ENCODE measurements at regions not wholly inside any gene's neighbourhood (a gene's known extent, or its start where the extent isn't known, plus 50 kb on each side); places are given as distances from the start of the nearest gene placed in this dataset.
"Not testable (repeated sequence)": the region's sequence is repeated elsewhere in the genome, so short reads cannot be mapped to it uniquely, and the experiment has no call there.

DNA sequence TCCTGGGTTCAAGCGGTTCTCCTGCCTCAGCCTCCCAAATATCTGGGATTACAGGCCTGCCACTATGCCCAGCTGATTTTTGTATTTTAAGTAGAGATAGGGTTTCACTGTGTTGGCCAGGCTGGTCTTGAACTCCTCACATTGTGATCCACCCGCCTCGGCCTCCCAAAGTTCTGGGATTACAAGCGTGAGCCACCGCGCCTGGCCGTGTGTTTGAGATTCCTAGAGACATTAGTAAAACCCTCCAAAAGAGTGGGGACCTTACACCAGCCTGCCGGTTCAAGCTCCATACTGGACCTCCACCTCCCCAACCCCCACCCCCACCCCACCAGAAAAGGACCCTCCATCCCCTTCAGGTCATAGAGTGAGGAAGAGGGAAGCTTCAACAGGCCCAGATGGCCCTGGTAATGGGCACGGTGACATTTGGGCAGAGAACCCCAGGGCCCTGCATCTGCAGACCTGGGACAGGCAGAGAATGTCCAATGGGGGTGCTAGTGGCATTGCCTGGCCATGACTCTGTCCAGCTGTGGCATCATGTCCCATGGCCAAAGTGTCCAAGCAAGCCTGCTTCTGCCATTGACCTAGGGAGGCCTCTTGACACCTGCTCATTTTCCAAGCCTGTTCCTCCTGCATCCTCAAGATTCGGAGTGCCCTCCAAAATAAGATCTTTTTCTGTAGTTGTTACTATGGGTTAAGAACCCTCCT is 108.9 kb upstream of the KLF13 start:
- no peaks in the 10 kb centered on the region for H3K27me3 ChIP-seq (ENCODE audit: control insufficient read depth, insufficient read depth, low read length)
- no peaks in the 10 kb centered on the region for H3K36me3 ChIP-seq (ENCODE audit: control insufficient read depth, insufficient read depth, low read length)
- H3K9me3 ChIP-seq (ENCODE audit: control insufficient read depth, low read depth, low read length), result no peaks in the 10 kb centered on the region
- 100% methylated on average over 1 of the region's 10 CpGs for WGBS (ENCODE audit: insufficient coverage, low lambda C conversion rate)
- DNase-seq, result no peak
- H3K27ac ChIP-seq (ENCODE audit: low read length), result no peak overlapping the region
- H3K4me1 ChIP-seq (ENCODE audit: control insufficient read depth, insufficient read depth, low read length), result peaks cover 31% of the 10 kb centered on the region
- no peak overlapping the region for H3K4me3 ChIP-seq (ENCODE audit: low read length)

DNA sequence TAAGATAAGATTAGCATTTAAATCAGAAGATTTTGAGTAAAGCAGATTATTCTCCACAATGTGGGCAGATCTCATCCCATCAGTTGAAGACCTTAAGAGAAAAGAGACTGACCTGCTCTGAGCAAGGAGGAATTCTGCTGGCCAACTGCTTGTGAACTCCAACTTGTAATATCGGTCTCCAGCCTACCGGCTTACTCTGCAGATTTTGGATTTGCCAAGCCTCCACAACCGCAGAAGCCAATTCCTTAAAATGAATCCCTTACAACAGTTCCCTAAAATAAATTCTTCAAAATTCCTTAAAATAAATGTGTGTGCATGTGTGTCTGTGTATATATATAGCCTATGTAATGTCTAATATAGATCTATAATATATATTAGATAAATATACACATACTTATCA is 107.4 kb upstream of the KLF13 start:
- H3K4me1 ChIP-seq (ENCODE audit: control insufficient read depth, insufficient read depth, low read length), result peaks cover 34% of the 10 kb centered on the region
- DNase-seq, result no peak

DNA sequence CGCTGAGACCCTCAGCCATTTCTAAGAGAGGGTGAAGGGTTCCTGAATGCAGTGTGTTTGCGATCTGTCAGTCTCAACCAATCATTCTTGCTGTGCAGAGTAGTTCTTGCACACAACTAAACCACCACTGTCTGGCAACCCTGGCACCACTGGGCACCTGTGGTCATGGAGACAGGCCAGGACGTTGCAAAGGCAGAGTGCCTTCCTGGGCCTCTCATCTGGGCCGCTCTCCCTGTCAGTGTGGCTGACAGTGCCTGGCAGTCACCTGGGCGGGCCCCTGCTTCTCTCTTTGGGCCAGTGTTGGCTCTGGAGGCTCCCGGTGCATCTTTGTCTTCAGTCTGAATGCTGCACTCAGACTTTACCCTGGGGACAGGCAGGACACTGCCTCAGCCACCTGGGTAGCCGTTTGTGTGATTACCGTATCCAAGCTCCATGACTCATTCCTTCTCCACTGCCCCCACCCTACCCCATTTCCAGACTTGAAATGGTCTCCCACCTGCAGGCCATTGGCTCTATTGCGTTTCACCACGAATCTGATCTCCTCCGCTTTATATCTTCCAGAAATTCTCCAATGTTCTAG is 104.6 kb upstream of the KLF13 start:
- H3K4me1 ChIP-seq (ENCODE audit: control insufficient read depth, insufficient read depth, low read length), result peaks cover 16% of the 10 kb centered on the region
- no peak overlapping the region for H3K4me3 ChIP-seq (ENCODE audit: low read length)
- H3K9me3 ChIP-seq (ENCODE audit: control insufficient read depth, low read depth, low read length), result no peaks in the 10 kb centered on the region
- 100% methylated on average over 2 of the region's 11 CpGs for WGBS (ENCODE audit: insufficient coverage, low lambda C conversion rate)
- H3K27me3 ChIP-seq (ENCODE audit: control insufficient read depth, insufficient read depth, low read length), result no peaks in the 10 kb centered on the region
- peak; percentile 73 to 89 for DNase-seq
- no peak overlapping the region for H3K27ac ChIP-seq (ENCODE audit: low read length)
- H3K36me3 ChIP-seq (ENCODE audit: control insufficient read depth, insufficient read depth, low read length), result no peaks in the 10 kb centered on the region

More for the DNA sequence above, 107.4 kb upstream of the KLF13 start:
- Histone ChIP-seq H3K27me3 (ENCODE audit: control insufficient read depth, insufficient read depth, low read length) (no peaks in the 10 kb centered on the region), H3K9me3 (ENCODE audit: control insufficient read depth, low read depth, low read length) (no peaks in the 10 kb centered on the region), H3K27ac (ENCODE audit: low read length) (no peak overlapping the region), H3K4me3 (ENCODE audit: low read length) (no peak overlapping the region), H3K36me3 (ENCODE audit: control insufficient read depth, insufficient read depth, low read length) (no peaks in the 10 kb centered on the region)
- no CpG with 5 or more reads among the region's 3 CpGs for WGBS (ENCODE audit: insufficient coverage, low lambda C conversion rate)

DNA sequence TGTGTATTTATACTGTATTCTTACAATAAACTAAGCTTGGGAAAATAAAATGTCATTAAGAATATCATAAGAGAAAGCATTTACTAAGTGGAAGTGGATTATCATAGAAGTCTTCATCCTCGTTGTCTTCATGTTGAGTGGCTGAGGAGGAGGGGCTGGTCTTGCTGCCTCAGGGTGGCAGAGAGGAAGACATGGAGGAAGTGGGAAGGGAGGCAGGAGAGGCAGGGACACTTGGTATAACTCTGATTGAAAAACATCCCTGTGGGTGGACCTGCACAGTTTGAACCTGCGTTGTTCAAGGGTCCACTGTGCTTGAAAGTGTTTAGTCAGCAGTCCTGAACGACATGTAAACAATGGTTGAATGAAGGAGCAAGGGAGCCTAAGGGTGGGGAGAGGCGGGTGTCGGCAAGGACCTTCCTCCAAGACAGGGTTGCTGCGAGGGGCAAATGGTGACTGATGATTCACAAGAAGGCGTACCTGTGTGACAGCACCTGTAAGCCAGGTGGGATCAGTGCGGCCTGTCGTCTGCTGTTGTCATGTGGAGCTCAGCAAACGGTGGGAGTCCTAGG is 103.8 kb upstream of the KLF13 start:
- H3K27ac ChIP-seq (ENCODE audit: low read length), result no peak overlapping the region
- no CpG with 5 or more reads among the region's 10 CpGs for WGBS (ENCODE audit: insufficient coverage, low lambda C conversion rate)
- DNase-seq, result peak in 1 of 2 donors; percentile 56

DNA sequence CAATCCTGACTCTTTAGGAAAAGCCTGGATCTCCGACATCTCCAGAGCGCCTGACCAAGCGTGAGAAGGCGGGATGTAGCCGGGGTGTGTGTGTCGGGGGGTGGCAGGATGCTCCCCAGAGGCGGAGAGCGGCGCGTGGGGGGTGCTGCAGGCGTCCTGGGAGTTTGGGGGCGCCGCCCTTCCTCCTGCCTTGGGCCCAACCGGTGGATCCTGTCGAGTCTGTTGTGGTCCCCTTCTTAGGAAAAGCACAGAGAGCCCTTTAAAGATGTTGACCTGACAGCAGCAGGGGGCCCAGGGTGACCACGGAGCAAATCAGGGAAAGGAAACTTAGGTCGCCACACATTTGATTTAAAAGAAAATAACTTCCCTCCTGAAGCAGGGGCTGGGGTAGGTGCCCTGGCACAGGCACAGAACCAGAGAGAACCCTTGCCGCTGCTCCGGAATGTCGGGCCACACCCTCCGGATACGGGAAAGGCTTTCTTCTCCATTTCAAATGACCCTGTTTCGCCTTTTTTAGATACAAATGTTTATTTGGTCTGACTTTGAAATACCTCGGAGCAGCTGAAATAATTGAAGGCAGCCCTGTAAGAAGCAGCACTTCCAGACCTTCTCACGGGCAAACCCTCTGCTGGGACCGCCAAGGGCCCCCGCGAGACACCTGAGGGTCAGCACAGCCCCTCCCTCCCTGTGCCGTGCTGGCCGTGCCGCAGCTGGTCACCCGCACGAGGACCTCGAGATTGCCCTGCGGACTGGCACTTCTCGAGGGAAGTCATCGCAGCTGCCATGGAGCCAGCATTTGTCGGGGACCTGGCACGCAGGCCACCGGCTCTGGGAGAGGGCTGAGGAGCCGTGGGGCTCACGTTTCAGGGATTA is 102.9 kb upstream of the KLF13 start:
- H3K27ac ChIP-seq (ENCODE audit: low read length), result no peak overlapping the region
- no peaks in the 10 kb centered on the region for H3K36me3 ChIP-seq (ENCODE audit: control insufficient read depth, insufficient read depth, low read length)
- 80% methylated on average over 2 of the region's 42 CpGs for WGBS (ENCODE audit: insufficient coverage, low lambda C conversion rate)
- H3K4me3 ChIP-seq (ENCODE audit: low read length), result no peak overlapping the region
- no peak for DNase-seq
- no peaks in the 10 kb centered on the region for H3K9me3 ChIP-seq (ENCODE audit: control insufficient read depth, low read depth, low read length)
- no peaks in the 10 kb centered on the region for H3K27me3 ChIP-seq (ENCODE audit: control insufficient read depth, insufficient read depth, low read length)
- peaks cover 15% of the 10 kb centered on the region for H3K4me1 ChIP-seq (ENCODE audit: control insufficient read depth, insufficient read depth, low read length)

More for the DNA sequence above, 103.8 kb upstream of the KLF13 start:
- no peaks in the 10 kb centered on the region for H3K36me3 ChIP-seq (ENCODE audit: control insufficient read depth, insufficient read depth, low read length)
- H3K4me3 ChIP-seq (ENCODE audit: low read length), result no peak overlapping the region
- H3K27me3 ChIP-seq (ENCODE audit: control insufficient read depth, insufficient read depth, low read length), result no peaks in the 10 kb centered on the region
- no peaks in the 10 kb centered on the region for H3K9me3 ChIP-seq (ENCODE audit: control insufficient read depth, low read depth, low read length)
- peaks cover 15% of the 10 kb centered on the region for H3K4me1 ChIP-seq (ENCODE audit: control insufficient read depth, insufficient read depth, low read length)

DNA sequence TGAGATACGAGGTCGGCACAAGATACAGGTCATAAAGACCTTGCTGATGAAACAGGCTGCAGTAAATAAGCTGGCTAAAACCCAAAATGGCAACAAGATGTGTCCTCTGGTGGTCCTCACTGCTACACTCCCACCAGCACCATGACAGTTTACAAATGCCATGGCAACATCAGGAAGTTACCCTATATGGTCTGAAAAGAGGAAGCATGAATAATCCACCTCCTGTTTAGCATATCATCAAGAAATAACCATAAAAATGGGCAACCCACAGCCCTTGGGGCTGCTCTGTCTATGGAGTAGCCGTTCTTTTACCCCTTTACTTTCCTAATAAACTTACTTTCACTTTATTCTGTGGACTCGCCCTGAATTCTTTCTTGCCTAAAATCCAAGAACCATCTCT is 102.0 kb upstream of the KLF13 start:
- not testable (repeated sequence) for H3K27me3 ChIP-seq (ENCODE audit: control insufficient read depth, insufficient read depth, low read length); H3K9me3 ChIP-seq (ENCODE audit: control insufficient read depth, low read depth, low read length); H3K4me3 ChIP-seq (ENCODE audit: low read length); H3K27ac ChIP-seq (ENCODE audit: low read length); H3K36me3 ChIP-seq (ENCODE audit: control insufficient read depth, insufficient read depth, low read length); DNase-seq
- no CpG with 5 or more reads among the region's 4 CpGs for WGBS (ENCODE audit: insufficient coverage, low lambda C conversion rate)
- H3K4me1 ChIP-seq (ENCODE audit: control insufficient read depth, insufficient read depth, low read length), result peaks cover 15% of the 10 kb centered on the region

DNA sequence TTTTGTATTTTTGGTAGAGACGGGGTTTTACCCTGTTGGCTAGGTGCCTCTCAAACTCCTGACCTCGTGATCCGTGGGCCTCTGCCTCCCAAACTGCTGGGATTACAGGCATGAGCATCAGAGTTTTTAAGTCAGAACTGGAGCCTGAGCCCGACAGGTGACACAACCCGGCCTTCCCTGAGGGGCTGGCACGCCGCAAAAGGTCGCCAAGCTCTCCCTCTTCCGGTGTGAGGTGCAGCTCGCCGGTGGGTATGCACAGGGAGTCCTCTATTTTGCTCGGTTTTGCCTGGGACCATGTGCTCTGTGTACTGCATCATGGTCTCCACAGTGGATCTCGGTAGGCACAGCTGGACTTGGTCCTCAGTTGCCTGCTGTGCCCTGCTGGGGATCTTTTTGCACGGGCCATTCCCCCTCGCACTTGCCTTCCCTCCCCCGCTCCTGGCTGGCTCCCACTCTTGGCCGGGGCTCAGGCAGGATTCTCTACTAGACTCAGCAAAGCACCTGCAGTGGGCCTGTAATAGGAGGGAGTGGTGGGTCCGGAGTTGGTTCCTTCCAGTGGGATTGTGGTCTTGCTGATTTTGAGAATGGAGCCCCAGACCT is 101.2 kb upstream of the KLF13 start:
- Histone ChIP-seq H3K4me1 (ENCODE audit: control insufficient read depth, insufficient read depth, low read length) (peaks cover 15% of the 10 kb centered on the region), H3K9me3 (ENCODE audit: control insufficient read depth, low read depth, low read length) (no peaks in the 10 kb centered on the region)
- no peak for DNase-seq

DNA sequence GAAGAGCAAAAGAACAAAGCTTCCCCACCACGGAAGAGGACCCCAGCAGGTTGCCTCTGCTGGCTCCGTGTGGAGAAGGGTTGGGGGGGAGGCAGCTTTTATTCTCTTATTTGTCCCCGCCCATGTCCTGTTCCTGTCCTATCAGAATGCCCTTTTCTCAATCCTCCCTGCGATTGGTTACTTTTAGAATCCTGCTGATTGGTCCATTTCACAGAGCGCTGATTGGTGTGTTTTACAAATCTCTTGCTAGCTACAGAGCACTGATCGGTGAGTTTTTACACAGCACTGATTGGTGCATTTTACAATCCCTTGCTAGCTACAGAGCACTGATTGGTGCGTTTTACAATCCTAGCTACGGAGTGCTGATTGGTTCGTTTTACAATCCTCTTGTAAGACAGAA is 100.6 kb upstream of the KLF13 start:
- Histone ChIP-seq H3K4me1 (ENCODE audit: control insufficient read depth, insufficient read depth, low read length) (peaks cover 15% of the 10 kb centered on the region), H3K27ac (ENCODE audit: low read length) (no peak overlapping the region), H3K36me3 (ENCODE audit: control insufficient read depth, insufficient read depth, low read length) (no peaks in the 10 kb centered on the region), H3K27me3 (ENCODE audit: control insufficient read depth, insufficient read depth, low read length) (no peaks in the 10 kb centered on the region), H3K9me3 (ENCODE audit: control insufficient read depth, low read depth, low read length) (no peaks in the 10 kb centered on the region), H3K4me3 (ENCODE audit: low read length) (no peak overlapping the region)
- WGBS (ENCODE audit: insufficient coverage, low lambda C conversion rate), result no CpG with 5 or more reads among the region's 9 CpGs
- no peak for DNase-seq

More for the DNA sequence above, 101.2 kb upstream of the KLF13 start:
- Histone ChIP-seq H3K27ac (ENCODE audit: low read length) (no peak overlapping the region), H3K4me3 (ENCODE audit: low read length) (no peak overlapping the region), H3K36me3 (ENCODE audit: control insufficient read depth, insufficient read depth, low read length) (no peaks in the 10 kb centered on the region), H3K27me3 (ENCODE audit: control insufficient read depth, insufficient read depth, low read length) (no peaks in the 10 kb centered on the region)
- no CpG with 5 or more reads among the region's 18 CpGs for WGBS (ENCODE audit: insufficient coverage, low lambda C conversion rate)

DNA sequence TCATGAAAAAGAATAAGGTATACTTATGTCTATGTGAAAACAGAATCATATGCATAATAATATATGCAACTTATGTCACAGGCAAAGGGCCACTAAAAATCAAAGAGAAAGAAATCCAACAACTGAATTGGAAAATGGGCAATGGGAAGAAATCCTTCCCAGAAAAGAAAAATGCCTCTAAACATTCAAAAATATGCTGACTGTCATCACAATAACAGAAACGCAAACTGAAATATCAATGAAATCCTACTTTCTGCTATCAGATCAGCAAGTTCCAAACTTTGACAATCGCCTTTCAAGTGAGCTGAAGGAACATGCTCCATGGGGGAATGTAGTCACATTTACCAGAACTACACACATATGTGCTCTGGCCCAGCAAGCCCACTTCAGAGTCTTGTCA is 99.4 kb upstream of the KLF13 start:
- no peak overlapping the region for H3K4me3 ChIP-seq (ENCODE audit: low read length)
- H3K4me1 ChIP-seq (ENCODE audit: control insufficient read depth, insufficient read depth, low read length), result peaks cover 8% of the 10 kb centered on the region
- H3K36me3 ChIP-seq (ENCODE audit: control insufficient read depth, insufficient read depth, low read length), result no peaks in the 10 kb centered on the region
- H3K27me3 ChIP-seq (ENCODE audit: control insufficient read depth, insufficient read depth, low read length), result no peaks in the 10 kb centered on the region
- no peak overlapping the region for H3K27ac ChIP-seq (ENCODE audit: low read length)
- no peaks in the 10 kb centered on the region for H3K9me3 ChIP-seq (ENCODE audit: control insufficient read depth, low read depth, low read length)
- no peak for DNase-seq
- WGBS (ENCODE audit: insufficient coverage, low lambda C conversion rate), result no CpG with 5 or more reads among the region's 2 CpGs

DNA sequence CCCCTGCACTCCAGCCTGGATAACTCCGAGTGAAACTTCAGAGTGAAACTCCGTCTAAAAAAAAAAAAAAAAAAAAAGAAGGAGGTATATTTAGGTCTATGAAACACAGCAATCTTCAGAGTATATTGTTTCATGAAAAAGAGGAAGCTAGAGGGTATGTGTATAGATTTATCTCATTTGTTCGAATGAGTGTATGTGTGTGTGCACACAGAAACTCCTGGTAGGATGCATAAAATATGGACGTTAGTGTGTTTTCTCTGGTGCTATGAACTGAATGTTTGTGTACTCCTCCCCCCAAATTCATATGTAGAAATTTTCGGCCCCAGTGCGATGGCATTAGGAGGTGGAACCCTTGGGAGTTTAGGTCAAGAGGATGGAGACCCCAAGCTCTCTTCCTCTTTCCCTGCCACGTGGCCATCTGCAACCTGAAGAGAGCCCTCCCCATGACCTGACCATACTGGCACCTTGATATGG is 98.6 kb upstream of the KLF13 start:
- Histone ChIP-seq H3K4me1 (ENCODE audit: control insufficient read depth, insufficient read depth, low read length) (peaks cover under 1% of the 10 kb centered on the region), H3K27me3 (ENCODE audit: control insufficient read depth, insufficient read depth, low read length) (no peaks in the 10 kb centered on the region), H3K4me3 (ENCODE audit: low read length) (no peak overlapping the region), H3K36me3 (ENCODE audit: control insufficient read depth, insufficient read depth, low read length) (no peaks in the 10 kb centered on the region), H3K9me3 (ENCODE audit: control insufficient read depth, low read depth, low read length) (no peaks in the 10 kb centered on the region), H3K27ac (ENCODE audit: low read length) (no peak overlapping the region)
- no peak for DNase-seq
- WGBS (ENCODE audit: insufficient coverage, low lambda C conversion rate), result 93% methylated on average over 2 of the region's 7 CpGs

All from large intestine (tissue), 3 donors.